Omental fat pad (tissue), 3 donors: ENCODE measurements at regions not wholly inside any gene's neighbourhood (a gene's known extent, or its start where the extent isn't known, plus 50 kb on each side); places are given as distances from the start of the nearest gene placed in this dataset.

ENCODE experiments used
- ATAC-seq: fragments of 150-250 bp; one replicate; pipeline ENCODE4 v1.9.1; 2016; ENCODE audit warnings: mild to moderate bottlenecking, moderate library complexity; ENCODE audit not compliant: low FRiP score
- DNase-seq: peaks from one replicate; pipeline ENCODE4 v3.0.0-alpha.2; 2019; ENCODE audit warnings: low spot score
- CTCF ChIP-seq, 3 donors: fragments of 450-650 bp; IDR thresholded peaks; one replicate each; pipeline ENCODE4 v1.5.1; 2016 to 2017; ENCODE audit warnings: antibody characterized with exemption in 3 of 3, mild to moderate bottlenecking in 3 of 3, moderate library complexity in 2 of 3

GRCh38 chr11:8333811-8334401 is 70.2 kb upstream of the LMO1 start:
- no peak for DNase-seq
- no peak for ATAC-seq
- TF ChIP-seq CTCF (IDR thresholded peaks at IDR 0.05): no peak

- DNase-seq: no peak
- ATAC-seq: no peak
- no peak for TF ChIP-seq CTCF (IDR thresholded peaks at IDR 0.05)
These were observed 69.7 kb upstream of the LMO1 start for GRCh38 chr11:8333376-8333775.

- no peak for DNase-seq
- TF ChIP-seq CTCF (IDR thresholded peaks at IDR 0.05): no peak
- ATAC-seq: no peak
These were observed 69.2 kb upstream of the LMO1 start for GRCh38 chr11:8332891-8333290.

- ATAC-seq (no peak), DNase-seq (no peak)
- TF ChIP-seq CTCF (IDR thresholded peaks at IDR 0.05): no peak
These were observed 68.5 kb upstream of the LMO1 start for GRCh38 chr11:8332196-8332595.

- no peak for ATAC-seq
- DNase-seq: no peak
- no peak for TF ChIP-seq CTCF (IDR thresholded peaks at IDR 0.05)
These were observed 68.1 kb upstream of the LMO1 start for GRCh38 chr11:8331767-8332166.

GRCh38 chr11:8330896-8331295 is 67.2 kb upstream of the LMO1 start:
- TF ChIP-seq CTCF (IDR thresholded peaks at IDR 0.05): no peak
- ATAC-seq (no peak), DNase-seq (no peak)

GRCh38 chr11:8330404-8330803 is 66.7 kb upstream of the LMO1 start:
- DNase-seq: no peak
- no peak for TF ChIP-seq CTCF (IDR thresholded peaks at IDR 0.05)
- no peak for ATAC-seq
